NOMO-1 treated with dmso at 0.1 percent for 144 hours (cell line): ENCODE measurements at regions not wholly inside any gene's neighbourhood (a gene's known extent, or its start where the extent isn't known, plus 50 kb on each side); places are given as distances from the start of the nearest gene placed in this dataset.
"Not testable (repeated sequence)": the region's sequence is repeated elsewhere in the genome, so short reads cannot be mapped to it uniquely, and the experiment has no call there.

Experiments used
- DNase-seq: peaks from one replicate; lab custom pipeline; 2025; ENCODE audit not compliant: unreplicated experiment; lab: John Stamatoyannopoulos, UW

DNA sequence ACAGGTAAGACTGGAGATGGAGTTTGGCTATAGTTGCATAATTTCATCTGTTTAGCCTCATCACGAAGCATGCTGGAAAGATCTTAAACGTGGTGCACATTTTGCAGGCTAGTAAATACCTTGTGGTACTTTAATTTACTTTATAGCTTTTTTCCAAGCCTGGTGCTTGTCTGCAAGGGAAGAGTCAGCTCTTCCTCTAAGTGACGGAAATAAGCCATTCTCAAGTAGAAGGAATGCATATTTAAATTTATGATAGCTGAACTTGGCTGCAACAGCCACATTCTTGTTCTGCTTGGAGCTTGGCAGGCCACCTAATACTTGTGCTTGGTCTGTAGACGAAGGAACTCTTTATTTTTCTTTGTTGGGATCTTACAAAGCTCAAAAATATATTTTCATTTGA lies 188.0 kb upstream of the PIK3R1 start:
- no peak for DNase-seq

GRCh38 chr5:68026092-68026885 lies 189.3 kb upstream of the PIK3R1 start:
- no peak for DNase-seq

- no peak for DNase-seq
These were observed 191.1 kb upstream of the PIK3R1 start for GRCh38 chr5:68024426-68024825.

GRCh38 chr5:68021916-68022315 lies 193.6 kb upstream of the PIK3R1 start:
- no peak for DNase-seq

DNA sequence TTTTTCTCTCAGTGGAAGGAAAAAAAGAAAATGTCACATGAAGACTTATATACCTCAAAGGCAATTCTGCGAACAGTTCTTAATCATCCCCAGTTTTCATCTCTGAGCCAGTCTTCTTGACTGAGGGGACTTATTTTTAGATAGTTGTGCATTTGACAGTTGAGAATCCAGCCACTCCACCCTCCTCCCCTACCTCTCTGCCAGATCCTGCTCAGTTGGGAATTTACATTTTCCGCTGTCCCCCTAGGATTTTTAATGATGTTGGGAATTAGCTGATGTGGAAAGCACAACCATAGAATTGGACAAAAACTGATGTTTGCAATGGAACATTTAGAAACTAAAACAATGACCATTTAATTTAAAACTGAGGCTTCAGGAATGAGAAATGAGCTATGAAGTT lies 194.3 kb upstream of the PIK3R1 start:
- DNase-seq = no peak

- not testable (repeated sequence) for DNase-seq
These were observed 195.0 kb upstream of the PIK3R1 start for GRCh38 chr5:68020461-68020969.

- DNase-seq = no peak
These were observed 199.9 kb upstream of the PIK3R1 start for GRCh38 chr5:68015381-68016302.

GRCh38 chr5:68012831-68013230 lies 202.7 kb upstream of the PIK3R1 start:
- no peak for DNase-seq

DNA sequence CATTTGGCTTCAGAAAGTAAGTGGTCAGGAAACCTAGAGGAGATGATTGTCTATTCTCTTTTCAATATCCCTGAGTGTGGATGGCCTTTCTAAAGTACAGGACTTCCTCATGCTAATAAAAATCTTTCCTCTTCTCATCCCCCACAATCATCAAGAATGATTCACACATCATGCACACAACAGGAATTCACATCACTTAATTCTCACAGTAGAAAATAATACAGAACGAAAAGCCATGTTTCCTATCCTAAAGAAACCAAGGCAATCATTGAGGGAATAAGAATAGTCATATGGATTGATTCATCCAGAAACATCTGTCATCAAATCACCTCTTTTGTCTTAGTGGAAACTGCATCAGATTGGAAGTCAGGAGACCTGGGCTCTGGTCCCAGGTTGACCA lies 203.1 kb upstream of the PIK3R1 start:
- DNase-seq = no peak

DNA sequence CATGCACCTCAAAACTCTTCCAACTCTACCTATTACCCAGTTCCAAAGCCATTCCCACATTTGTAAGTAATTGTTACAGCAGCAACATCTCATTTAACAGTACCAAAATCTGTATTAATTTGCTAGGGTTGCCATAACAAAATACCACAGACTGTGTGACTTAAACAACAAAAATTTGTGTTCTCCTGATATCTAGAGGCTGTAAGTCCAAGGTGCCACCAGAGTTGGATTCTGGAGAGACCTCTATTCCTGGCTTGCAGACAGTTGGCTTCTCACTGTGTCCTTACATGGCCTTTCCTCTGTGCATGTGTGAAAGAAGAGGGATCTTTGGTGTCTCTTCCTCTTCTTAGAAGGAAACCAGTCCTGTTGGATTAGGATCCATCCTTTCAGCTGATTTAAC lies 203.8 kb upstream of the PIK3R1 start:
- DNase-seq = no peak

- no peak for DNase-seq
These were observed 204.2 kb upstream of the PIK3R1 start for GRCh38 chr5:68011259-68011760.

- no peak for DNase-seq
These were observed 204.8 kb upstream of the PIK3R1 start for GRCh38 chr5:68010740-68011139.

- DNase-seq = peak; percentile 73
These were observed 208.1 kb upstream of the PIK3R1 start for GRCh38 chr5:68007451-68007850.

- DNase-seq = no peak
These were observed 212.7 kb upstream of the PIK3R1 start for GRCh38 chr5:68002836-68003235.

GRCh38 chr5:68000805-68001204 lies 214.8 kb upstream of the PIK3R1 start:
- no peak for DNase-seq

GRCh38 chr5:67999391-67999790 lies 216.2 kb upstream of the PIK3R1 start:
- DNase-seq = no peak

DNA sequence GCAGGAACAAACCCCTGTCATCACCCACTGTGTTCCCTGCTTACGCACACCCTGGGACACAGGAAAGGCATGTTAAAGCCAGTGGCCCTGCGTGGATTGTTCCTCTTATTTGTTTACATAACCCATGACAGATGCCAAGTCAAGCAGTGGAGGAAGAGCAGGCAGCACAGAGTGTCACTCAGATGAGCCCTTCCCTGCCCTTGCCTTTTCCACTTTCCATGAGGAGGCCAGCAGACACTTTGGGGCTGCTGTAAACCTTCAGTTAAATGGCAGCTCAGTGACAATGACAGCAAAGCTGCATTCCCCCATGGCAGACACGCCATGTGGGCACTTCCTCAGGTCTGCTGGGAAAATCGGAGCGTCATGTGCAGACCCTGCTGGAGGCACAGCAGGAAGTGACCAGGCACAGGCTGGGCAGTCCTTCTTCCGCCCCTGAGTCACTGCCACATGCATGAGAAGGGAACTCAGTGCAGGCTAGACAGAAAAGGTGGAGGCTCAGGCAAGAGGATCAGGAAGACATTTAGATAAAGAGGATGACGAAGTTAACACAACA lies 216.8 kb upstream of the PIK3R1 start:
- DNase-seq = no peak

DNA sequence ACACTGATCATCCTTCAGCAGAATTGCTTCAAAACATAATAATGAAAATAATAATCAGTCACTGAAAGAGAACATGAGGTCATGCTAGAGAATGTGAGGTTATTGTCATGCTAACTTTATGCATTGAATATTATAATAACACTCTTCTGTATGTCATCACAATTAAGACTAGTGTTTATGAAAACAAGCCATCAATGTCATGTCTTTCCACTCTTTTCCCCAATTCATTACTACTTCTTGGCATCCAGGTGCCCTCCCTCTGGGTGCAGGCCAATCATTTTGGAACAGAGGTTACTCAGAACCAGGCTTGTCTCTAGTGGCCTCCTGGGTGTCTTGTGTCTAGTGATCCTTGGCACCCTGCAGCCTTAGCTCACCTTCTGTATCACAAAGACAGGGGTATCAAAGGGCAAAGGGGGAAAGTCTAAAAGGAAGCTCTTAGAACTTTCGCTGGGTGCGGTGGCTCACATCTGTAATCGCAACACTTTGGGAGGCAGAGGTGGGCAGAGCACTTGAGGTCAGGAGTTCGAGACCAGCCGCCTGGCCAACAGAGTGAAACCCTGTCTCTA lies 217.6 kb upstream of the PIK3R1 start:
- DNase-seq = no peak

DNA sequence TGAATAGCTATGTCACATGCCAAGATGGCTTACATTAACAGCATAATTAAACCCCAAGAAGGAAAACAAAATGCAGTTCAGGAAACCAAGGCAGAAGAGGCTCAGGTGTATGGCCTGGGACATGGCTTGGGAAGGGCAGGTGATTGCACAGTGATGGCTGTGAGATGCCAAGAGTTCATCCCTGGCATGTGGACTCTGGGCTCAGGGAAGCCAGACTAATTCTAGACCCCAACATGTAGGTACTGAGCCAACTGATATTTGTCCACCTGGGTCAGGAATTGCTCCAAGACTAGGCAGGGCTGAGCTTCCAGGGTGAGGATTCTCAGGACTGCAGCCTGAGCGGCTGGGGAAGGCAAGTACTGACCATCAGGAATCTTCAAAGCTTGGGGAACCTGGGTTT lies 218.4 kb upstream of the PIK3R1 start:
- DNase-seq = no peak

DNA sequence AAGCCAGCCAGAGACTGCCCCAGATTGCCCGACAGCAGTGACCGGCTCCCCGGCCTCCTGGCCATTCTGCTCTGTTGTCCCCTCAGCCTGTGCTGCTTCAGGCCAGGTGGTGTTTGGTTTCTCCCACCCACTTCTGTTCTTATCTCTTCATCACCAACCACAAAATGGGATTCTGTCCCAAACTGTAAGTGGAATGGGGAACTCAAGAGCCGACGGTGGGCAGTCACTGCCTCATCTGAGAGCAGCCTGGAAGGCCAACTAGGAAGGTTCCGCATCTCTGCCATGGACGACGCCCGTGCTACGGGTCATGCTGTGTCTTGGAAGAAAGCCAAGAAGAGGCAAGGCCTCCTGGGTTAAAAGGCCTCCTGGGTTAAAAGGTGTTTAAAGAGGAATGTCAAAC lies 219.0 kb upstream of the PIK3R1 start:
- DNase-seq = no peak

DNA sequence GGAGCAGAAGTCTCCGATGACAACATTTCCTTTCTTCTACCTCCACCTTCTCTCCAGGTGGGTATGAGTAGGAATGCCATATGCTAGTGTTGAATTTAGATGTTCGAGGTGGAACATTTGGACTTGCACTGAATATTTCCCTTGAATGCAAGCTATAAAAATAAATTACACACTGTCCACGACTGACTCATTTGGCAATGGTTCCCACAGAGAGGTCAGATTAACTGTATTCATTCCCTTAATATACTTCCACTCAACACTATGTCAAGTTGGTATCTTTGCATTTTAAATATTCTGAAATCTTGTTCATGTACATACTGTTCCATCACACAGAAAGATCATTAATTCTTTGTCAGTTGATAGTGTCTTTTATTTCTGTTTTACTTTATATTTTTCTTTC lies 222.6 kb upstream of the PIK3R1 start:
- no peak for DNase-seq
